ENCODE measurements at regions not wholly inside any gene's neighbourhood (a gene's known extent, or its start where the extent isn't known, plus 50 kb on each side); places are given as distances from the start of the nearest gene placed in this dataset.

DNA sequence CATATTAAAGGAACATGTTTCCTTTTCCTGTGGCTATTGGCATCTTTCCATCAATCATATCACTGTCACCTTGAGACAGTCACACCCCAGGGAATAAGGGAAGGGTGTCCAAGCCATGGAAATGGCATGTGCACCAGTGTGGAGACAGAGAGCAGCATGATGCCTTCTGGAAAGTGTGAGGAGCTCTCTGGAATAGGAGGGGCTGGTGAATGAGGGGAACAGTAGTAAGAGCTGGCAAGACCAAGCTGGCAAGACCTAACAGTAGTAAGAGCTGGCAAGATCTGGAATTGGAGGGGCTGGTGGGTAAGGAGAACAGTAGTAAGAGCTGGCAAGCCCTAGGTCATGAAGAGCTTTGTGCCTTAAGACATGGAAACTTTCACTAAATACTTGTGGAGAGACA is 186.7 kb downstream of the C1orf94 start:
- Histone ChIP-seq H3K27ac (replicated peaks) (no peak overlapping the region), H3K4me3 (replicated peaks; ENCODE audit: insufficient read depth, low read length) (no peak overlapping the region), H3K27me3 (ENCODE audit: insufficient read depth, poor library complexity, severe bottlenecking) (no peaks in the 10 kb centered on the region)
- DNase-seq (ENCODE audit: low read depth in 1 of 2, low spot score in 1 of 2) = no peak
- no peak for TF ChIP-seq POLR2AphosphoS5 (IDR thresholded peaks at IDR 0.05; ENCODE audit: low read depth)
- TF ChIP-seq GABPA (IDR thresholded peaks at IDR 0.05; ENCODE audit: low read depth) = no peak
- TF ChIP-seq, protein P1, sequence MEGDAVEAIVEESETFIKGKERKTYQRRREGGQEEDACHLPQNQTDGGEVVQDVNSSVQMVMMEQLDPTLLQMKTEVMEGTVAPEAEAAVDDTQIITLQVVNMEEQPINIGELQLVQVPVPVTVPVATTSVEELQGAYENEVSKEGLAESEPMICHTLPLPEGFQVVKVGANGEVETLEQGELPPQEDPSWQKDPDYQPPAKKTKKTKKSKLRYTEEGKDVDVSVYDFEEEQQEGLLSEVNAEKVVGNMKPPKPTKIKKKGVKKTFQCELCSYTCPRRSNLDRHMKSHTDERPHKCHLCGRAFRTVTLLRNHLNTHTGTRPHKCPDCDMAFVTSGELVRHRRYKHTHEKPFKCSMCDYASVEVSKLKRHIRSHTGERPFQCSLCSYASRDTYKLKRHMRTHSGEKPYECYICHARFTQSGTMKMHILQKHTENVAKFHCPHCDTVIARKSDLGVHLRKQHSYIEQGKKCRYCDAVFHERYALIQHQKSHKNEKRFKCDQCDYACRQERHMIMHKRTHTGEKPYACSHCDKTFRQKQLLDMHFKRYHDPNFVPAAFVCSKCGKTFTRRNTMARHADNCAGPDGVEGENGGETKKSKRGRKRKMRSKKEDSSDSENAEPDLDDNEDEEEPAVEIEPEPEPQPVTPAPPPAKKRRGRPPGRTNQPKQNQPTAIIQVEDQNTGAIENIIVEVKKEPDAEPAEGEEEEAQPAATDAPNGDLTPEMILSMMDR (IDR thresholded peaks at IDR 0.05; ENCODE audit: insufficient read depth, low read length) = no peak
- TF ChIP-seq, protein P2, sequence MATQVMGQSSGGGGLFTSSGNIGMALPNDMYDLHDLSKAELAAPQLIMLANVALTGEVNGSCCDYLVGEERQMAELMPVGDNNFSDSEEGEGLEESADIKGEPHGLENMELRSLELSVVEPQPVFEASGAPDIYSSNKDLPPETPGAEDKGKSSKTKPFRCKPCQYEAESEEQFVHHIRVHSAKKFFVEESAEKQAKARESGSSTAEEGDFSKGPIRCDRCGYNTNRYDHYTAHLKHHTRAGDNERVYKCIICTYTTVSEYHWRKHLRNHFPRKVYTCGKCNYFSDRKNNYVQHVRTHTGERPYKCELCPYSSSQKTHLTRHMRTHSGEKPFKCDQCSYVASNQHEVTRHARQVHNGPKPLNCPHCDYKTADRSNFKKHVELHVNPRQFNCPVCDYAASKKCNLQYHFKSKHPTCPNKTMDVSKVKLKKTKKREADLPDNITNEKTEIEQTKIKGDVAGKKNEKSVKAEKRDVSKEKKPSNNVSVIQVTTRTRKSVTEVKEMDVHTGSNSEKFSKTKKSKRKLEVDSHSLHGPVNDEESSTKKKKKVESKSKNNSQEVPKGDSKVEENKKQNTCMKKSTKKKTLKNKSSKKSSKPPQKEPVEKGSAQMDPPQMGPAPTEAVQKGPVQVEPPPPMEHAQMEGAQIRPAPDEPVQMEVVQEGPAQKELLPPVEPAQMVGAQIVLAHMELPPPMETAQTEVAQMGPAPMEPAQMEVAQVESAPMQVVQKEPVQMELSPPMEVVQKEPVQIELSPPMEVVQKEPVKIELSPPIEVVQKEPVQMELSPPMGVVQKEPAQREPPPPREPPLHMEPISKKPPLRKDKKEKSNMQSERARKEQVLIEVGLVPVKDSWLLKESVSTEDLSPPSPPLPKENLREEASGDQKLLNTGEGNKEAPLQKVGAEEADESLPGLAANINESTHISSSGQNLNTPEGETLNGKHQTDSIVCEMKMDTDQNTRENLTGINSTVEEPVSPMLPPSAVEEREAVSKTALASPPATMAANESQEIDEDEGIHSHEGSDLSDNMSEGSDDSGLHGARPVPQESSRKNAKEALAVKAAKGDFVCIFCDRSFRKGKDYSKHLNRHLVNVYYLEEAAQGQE (IDR thresholded peaks at IDR 0.05; ENCODE audit: insufficient replicate concordance, low read depth) = no peak
- TF ChIP-seq SPI1 (IDR thresholded peaks at IDR 0.05; ENCODE audit: borderline replicate concordance, low read depth) = no peak

DNA sequence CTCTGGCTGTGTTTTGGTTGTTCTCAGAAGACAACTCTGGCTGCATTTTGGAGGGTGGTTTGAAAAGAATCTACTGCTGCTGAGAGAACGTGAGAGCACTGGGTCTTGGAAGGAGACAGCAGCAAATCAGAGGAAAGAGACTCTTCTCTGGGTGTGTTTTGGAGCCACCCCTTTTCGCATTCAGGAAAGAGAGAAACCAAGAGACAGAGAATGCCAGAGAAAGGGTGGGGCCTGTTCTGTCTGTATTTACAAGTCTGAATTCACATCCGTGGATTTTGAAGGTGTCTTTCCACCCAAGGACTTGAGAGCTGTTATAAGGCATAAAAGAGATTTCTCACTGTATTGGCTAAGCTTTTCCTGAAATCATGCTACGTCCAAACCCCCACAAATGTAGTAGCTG is 187.2 kb downstream of the C1orf94 start:
- no peak overlapping the region for H3K4me3 ChIP-seq (replicated peaks; ENCODE audit: insufficient read depth, low read length)
- no peak for DNase-seq (ENCODE audit: low read depth in 1 of 2, low spot score in 1 of 2)
- no peak overlapping the region for H3K27ac ChIP-seq (replicated peaks)
- TF ChIP-seq SPI1 (IDR thresholded peaks at IDR 0.05; ENCODE audit: borderline replicate concordance, low read depth) = no peak
- TF ChIP-seq, protein P1 (IDR thresholded peaks at IDR 0.05; ENCODE audit: insufficient read depth, low read length) = no peak
- TF ChIP-seq POLR2AphosphoS5 (IDR thresholded peaks at IDR 0.05; ENCODE audit: low read depth) = no peak
- TF ChIP-seq GABPA (IDR thresholded peaks at IDR 0.05; ENCODE audit: low read depth) = no peak
- TF ChIP-seq, protein P2 (IDR thresholded peaks at IDR 0.05; ENCODE audit: insufficient replicate concordance, low read depth) = no peak
- no peaks in the 10 kb centered on the region for H3K27me3 ChIP-seq (ENCODE audit: insufficient read depth, poor library complexity, severe bottlenecking)

DNA sequence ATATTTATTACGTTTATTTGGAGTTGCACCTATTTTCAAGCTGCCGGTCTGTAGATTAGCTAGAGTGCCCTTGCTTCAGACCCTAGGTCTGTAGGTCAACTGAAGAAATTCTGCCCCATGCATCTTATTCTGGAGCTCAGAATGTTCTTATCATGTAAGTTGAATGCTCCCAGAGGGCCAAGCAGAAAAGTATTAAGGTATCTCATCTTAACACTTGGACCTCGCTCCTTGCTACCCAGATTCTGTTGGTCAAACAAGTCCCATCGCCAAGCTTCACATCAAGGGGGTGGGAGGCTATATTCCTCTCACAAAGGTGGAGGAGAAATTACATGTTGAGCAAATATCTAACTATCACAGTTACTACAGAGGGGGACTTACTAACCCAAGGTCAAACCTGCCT is 187.7 kb downstream of the C1orf94 start:
- no peak for DNase-seq (ENCODE audit: low read depth in 1 of 2, low spot score in 1 of 2)
- Histone ChIP-seq H3K4me3 (replicated peaks; ENCODE audit: insufficient read depth, low read length) (no peak overlapping the region), H3K27ac (replicated peaks) (no peak overlapping the region), H3K27me3 (ENCODE audit: insufficient read depth, poor library complexity, severe bottlenecking) (no peaks in the 10 kb centered on the region)
- TF ChIP-seq GABPA (IDR thresholded peaks at IDR 0.05; ENCODE audit: low read depth) = no peak
- TF ChIP-seq, protein P2 (IDR thresholded peaks at IDR 0.05; ENCODE audit: insufficient replicate concordance, low read depth) = no peak
- no peak for TF ChIP-seq POLR2AphosphoS5 (IDR thresholded peaks at IDR 0.05; ENCODE audit: low read depth)
- TF ChIP-seq, protein P1 (IDR thresholded peaks at IDR 0.05; ENCODE audit: insufficient read depth, low read length) = no peak
- no peak for TF ChIP-seq SPI1 (IDR thresholded peaks at IDR 0.05; ENCODE audit: borderline replicate concordance, low read depth)

Data from HL-60 (cell line).